ENCODE measurements at regions not wholly inside any gene's neighbourhood (a gene's known extent, or its start where the extent isn't known, plus 50 kb on each side); places are given as distances from the start of the nearest gene placed in this dataset.

DNA sequence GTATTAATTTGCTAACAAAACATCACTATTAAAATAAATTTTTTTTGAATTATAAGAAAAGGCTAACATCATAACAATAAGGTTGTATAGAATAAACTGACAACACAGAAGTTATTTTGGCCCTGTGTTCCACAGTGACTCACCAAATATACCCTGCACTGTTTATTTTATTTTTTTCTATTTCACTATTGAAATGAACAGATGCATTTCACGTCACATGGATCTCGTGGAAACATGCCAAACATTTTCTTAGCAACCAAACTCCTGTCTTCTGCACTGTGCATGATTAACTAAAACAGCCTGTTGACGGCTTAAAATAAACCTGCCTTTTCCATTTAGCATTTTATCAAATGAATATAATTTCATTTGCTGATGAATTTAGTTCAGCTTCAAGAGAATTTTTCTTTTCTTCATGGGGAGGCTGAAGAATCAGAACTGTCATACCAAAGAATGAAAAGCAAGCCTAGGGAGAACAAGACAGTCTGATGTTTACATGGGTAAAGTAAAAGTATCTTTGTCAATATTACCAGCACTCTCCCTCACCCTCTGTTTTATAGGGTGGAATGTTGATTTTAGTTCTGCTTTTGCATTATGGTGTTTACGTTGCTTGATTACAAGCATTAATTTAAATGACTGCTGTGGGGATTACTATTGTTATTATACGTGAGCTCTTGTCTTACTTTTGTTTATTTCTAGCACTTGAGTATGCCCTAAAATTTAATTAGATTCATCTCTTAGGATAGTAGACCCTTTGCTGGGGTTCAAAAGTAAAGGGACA, 115.3 kb downstream of the LCA5 start:
- POLR2A ChIA-PET, result no interaction called here

More for the DNA sequence above, 115.3 kb downstream of the LCA5 start:
- H3K27ac ChIP-seq (ENCODE audit: extremely low read depth, low read depth, low read length), result no peak overlapping the region
- no peaks in the 10 kb centered on the region for H4K20me1 ChIP-seq (replicated peaks; ENCODE audit: control insufficient read depth, insufficient read depth, low read length)
- no peak for FAIRE-seq
- H3K4me1 ChIP-seq (replicated peaks in 1 of 2; ENCODE audit: control insufficient read depth in 2 of 2, insufficient read depth in 2 of 2, low read length in 2 of 2), result no peaks in the 10 kb centered on the region
- H3K9ac ChIP-seq (ENCODE audit: insufficient read depth in 1 of 2, low read depth in 2 of 2, low read length in 2 of 2), result no peak overlapping the region
- no peak overlapping the region for H2AFZ ChIP-seq (ENCODE audit: low read depth, low read length)
- CTCF ChIA-PET (ENCODE audit: low intra/inter-chr PET ratio), result no interaction called here
- no peaks in the 10 kb centered on the region for H3K27me3 ChIP-seq (ENCODE audit: control insufficient read depth in 2 of 2, insufficient read depth in 2 of 2, low read length in 2 of 2)
- no peaks in the 10 kb centered on the region for H3K79me2 ChIP-seq (ENCODE audit: control insufficient read depth, insufficient read depth, low read length)
- in situ Hi-C loops (cut with MboI), result no loop called here
- intact Hi-C loops (cut with micrococcal nuclease), result no loop called here
- H3K9me3 ChIP-seq (replicated peaks; ENCODE audit: control insufficient read depth, insufficient read depth, low read depth, low read length), result no peaks in the 10 kb centered on the region
- DNase-seq (ENCODE audit: extremely low read depth in 1 of 4, low spot score in 3 of 4), result no peak
- H3K36me3 ChIP-seq (ENCODE audit: control insufficient read depth, insufficient read depth, low read length), result no peaks in the 10 kb centered on the region
- H3K4me2 ChIP-seq (ENCODE audit: insufficient read depth, low read length), result no peak overlapping the region
- no TSS peak for BruUV-seq (replicated peaks)
- WGBS (ENCODE audit: insufficient coverage, low coverage, missing lambda C conversion rate), result 3% methylated on average over 5 of the region's 5 CpGs
- H3K4me3 ChIP-seq, result no peak overlapping the region
- H3K9me1 ChIP-seq (ENCODE audit: control insufficient read depth, insufficient read depth, low read length), result no peaks in the 10 kb centered on the region
- TF ChIP-seq PTRF (tag; IDR thresholded peaks at IDR 0.05) (no peak), FOXJ2 (tag; IDR thresholded peaks at IDR 0.05) (peak; percentile 44; the same call in 1 of the 2 replicates), HNRNPK (IDR thresholded peaks at IDR 0.05; ENCODE audit: low read depth, low read length, poor library complexity, severe bottlenecking) (no peak), PCBP2 (IDR thresholded peaks at IDR 0.05; ENCODE audit: low read depth, low read length, poor library complexity, severe bottlenecking) (no peak), ZNF175 (CRISPR knock-in tag; IDR thresholded peaks at IDR 0.05; ENCODE audit: low read depth) (no peak), ZNF830 (CRISPR knock-in tag; IDR thresholded peaks at IDR 0.05) (no peak), TAF7 (tag; IDR thresholded peaks at IDR 0.05) (no peak)
- TF ChIP-seq, protein P1, sequence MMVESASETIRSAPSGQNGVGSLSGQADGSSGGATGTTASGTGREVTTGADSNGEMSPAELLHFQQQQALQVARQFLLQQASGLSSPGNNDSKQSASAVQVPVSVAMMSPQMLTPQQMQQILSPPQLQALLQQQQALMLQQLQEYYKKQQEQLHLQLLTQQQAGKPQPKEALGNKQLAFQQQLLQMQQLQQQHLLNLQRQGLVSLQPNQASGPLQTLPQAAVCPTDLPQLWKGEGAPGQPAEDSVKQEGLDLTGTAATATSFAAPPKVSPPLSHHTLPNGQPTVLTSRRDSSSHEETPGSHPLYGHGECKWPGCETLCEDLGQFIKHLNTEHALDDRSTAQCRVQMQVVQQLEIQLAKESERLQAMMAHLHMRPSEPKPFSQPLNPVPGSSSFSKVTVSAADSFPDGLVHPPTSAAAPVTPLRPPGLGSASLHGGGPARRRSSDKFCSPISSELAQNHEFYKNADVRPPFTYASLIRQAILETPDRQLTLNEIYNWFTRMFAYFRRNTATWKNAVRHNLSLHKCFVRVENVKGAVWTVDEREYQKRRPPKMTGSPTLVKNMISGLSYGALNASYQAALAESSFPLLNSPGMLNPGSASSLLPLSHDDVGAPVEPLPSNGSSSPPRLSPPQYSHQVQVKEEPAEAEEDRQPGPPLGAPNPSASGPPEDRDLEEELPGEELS (CRISPR knock-in tag; IDR thresholded peaks at IDR 0.05; ENCODE audit: borderline replicate concordance), result no peak
- TF ChIP-seq, protein P2, sequence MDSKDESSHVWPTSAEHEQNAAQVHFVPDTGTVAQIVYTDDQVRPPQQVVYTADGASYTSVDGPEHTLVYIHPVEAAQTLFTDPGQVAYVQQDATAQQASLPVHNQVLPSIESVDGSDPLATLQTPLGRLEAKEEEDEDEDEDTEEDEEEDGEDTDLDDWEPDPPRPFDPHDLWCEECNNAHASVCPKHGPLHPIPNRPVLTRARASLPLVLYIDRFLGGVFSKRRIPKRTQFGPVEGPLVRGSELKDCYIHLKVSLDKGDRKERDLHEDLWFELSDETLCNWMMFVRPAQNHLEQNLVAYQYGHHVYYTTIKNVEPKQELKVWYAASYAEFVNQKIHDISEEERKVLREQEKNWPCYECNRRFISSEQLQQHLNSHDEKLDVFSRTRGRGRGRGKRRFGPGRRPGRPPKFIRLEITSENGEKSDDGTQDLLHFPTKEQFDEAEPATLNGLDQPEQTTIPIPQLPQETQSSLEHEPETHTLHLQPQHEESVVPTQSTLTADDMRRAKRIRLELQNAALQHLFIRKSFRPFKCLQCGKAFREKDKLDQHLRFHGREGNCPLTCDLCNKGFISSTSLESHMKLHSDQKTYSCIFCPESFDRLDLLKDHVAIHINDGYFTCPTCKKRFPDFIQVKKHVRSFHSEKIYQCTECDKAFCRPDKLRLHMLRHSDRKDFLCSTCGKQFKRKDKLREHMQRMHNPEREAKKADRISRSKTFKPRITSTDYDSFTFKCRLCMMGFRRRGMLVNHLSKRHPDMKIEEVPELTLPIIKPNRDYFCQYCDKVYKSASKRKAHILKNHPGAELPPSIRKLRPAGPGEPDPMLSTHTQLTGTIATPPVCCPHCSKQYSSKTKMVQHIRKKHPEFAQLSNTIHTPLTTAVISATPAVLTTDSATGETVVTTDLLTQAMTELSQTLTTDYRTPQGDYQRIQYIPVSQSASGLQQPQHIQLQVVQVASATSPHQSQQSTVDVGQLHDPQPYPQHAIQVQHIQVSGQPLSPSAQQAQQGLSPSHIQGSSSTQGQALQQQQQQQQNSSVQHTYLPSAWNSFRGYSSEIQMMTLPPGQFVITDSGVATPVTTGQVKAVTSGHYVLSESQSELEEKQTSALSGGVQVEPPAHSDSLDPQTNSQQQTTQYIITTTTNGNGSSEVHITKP (IDR thresholded peaks at IDR 0.05; ENCODE audit: partially characterized antibody), result peak; percentile 7
- ATAC-seq, result no peak

Measured in K562 (cell line).